K562 (cell line): ENCODE measurements at regions not wholly inside any gene's neighbourhood (a gene's known extent, or its start where the extent isn't known, plus 50 kb on each side); places are given as distances from the start of the nearest gene placed in this dataset.

Source experiments
- ATF7 ChIP-seq: fragments of 450-650 bp; IDR thresholded peaks from 2 replicates; pipeline ENCODE4 v1.7.1; 2014; ENCODE audit warnings: mild to moderate bottlenecking, moderate library complexity
- BCL6 ChIP-seq: fragments of 250-450 bp; sonication (Bioruptor Pico); IDR thresholded peaks from 2 replicates; pipeline ENCODE4 v1.4.0; 2020
- BDP1 ChIP-seq: IDR thresholded peaks from 3 replicates; pipeline ENCODE4 v1.6.1; 2011; ENCODE audit not compliant: insufficient read length, insufficient read depth
- CHD2 ChIP-seq: IDR thresholded peaks from 2 replicates; pipeline ENCODE4 v1.6.1; 2011; ENCODE audit warnings: low read depth, low read length
- ELF1 ChIP-seq: fragments of 200-800 bp; sonication (Bioruptor generic); IDR thresholded peaks from 2 replicates; pipeline ENCODE4 v1.6.1; 2016; ENCODE audit warnings: missing genetic modification characterization, missing compliant biosample characterization
- ILK ChIP-seq: fragments of 450-650 bp; IDR thresholded peaks from 2 replicates; pipeline ENCODE4 v1.6.1; 2016; ENCODE audit warnings: missing genetic modification characterization, low read depth, mild to moderate bottlenecking, missing compliant biosample characterization, moderate library complexity, borderline replicate concordance
- JUN ChIP-seq, 2 experiments: sonication (generic) in 1 of 2; formaldehyde crosslinking in 1 of 2; IDR thresholded peaks; 2 replicates each; pipeline versions ENCODE4 v1.6.1 to v1.8.0; 2012 to 2022; ENCODE audit warnings: borderline replicate concordance in 2 of 2, mild to moderate bottlenecking in 2 of 2, improper control_type of control experiment in 1 of 2, low read depth in 1 of 2, low read length in 1 of 2, missing genetic modification reagents in 1 of 2
- JUND ChIP-seq, 2 experiments: IDR thresholded peaks; 2 replicates in 1 of 2; 3 replicates in 1 of 2; pipeline ENCODE4 v1.6.1; 2011; ENCODE audit warnings: borderline replicate concordance in 2 of 2, low read depth in 2 of 2, low read length in 2 of 2, improper control_type of control experiment in 1 of 2, missing biosample characterization in 1 of 2, missing genetic modification characterization in 1 of 2, missing genetic modification reagents in 1 of 2
- KHSRP ChIP-seq: fragments of 450-650 bp; IDR thresholded peaks from 2 replicates; pipeline ENCODE4 v1.6.1; 2017
- KLF10 ChIP-seq: fragments of 250-450 bp; sonication (Bioruptor Pico); IDR thresholded peaks from 2 replicates; pipeline ENCODE4 v1.6.1; 2021; ENCODE audit warnings: matching md5 sums
- KLF6 ChIP-seq: fragments of 250-450 bp; sonication (Bioruptor Pico); IDR thresholded peaks from 2 replicates; pipeline ENCODE4 v1.4.0; 2020; ENCODE audit warnings: mild to moderate bottlenecking, moderate library complexity, borderline replicate concordance
- MEF2A ChIP-seq: IDR thresholded peaks from 2 replicates; pipeline ENCODE4 v1.6.1; 2011; ENCODE audit warnings: low read depth, mild to moderate bottlenecking, low read length, moderate library complexity; ENCODE audit not compliant: control insufficient read depth
- NBN ChIP-seq: fragments of 450-650 bp; IDR thresholded peaks from 2 replicates; pipeline ENCODE4 v1.6.1; 2016; ENCODE audit warnings: low read depth, mild to moderate bottlenecking
- NR2C2 ChIP-seq, 2 experiments: fragments of 200-800 bp in 1 of 2; sonication (Bioruptor generic) in 1 of 2; sonication (generic) in 1 of 2; formaldehyde crosslinking in 1 of 2; IDR thresholded peaks; 2 replicates each; pipeline versions ENCODE4 v1.6.1 to v1.8.0; 2016 to 2022; ENCODE audit warnings: mild to moderate bottlenecking in 1 of 2, missing compliant biosample characterization in 1 of 2, missing genetic modification characterization in 1 of 2, missing genetic modification reagents in 1 of 2
- PHB ChIP-seq: fragments of 250-450 bp; sonication (Bioruptor Pico); IDR thresholded peaks from 2 replicates; pipeline ENCODE4 v1.5.0; 2021
- SMAD1 ChIP-seq: fragments of 150-350 bp; IDR thresholded peaks from 2 replicates; pipeline ENCODE4 v1.6.1; 2014; ENCODE audit warnings: low read length, low read depth; ENCODE audit not compliant: partially characterized antibody
- STAT5B ChIP-seq: fragments of 250-450 bp; sonication (Bioruptor Pico); IDR thresholded peaks from 2 replicates; pipeline ENCODE4 v1.8.0; 2021; ENCODE audit warnings: mild to moderate bottlenecking, inconsistent platforms
- ZNF561 ChIP-seq: fragments of 450-650 bp; formaldehyde crosslinking; conservative IDR thresholded peaks from 2 replicates; pipeline ENCODE4 v1.4.0; 2020; ENCODE audit warnings: mild to moderate bottlenecking, moderate library complexity
- TF ChIP-seq, protein P1 (sequence below): fragments of 200-800 bp; sonication (Bioruptor generic); IDR thresholded peaks from 2 replicates; pipeline ENCODE4 v1.6.1; 2016; ENCODE audit warnings: missing genetic modification characterization, missing compliant biosample characterization
- TF ChIP-seq, protein P2 (sequence below): sonication (generic); formaldehyde crosslinking; IDR thresholded peaks from 2 replicates; pipeline ENCODE4 v1.8.0; 2022; ENCODE audit warnings: missing genetic modification reagents, mild to moderate bottlenecking, borderline replicate concordance
- TF ChIP-seq, protein P3 (sequence below): fragments of 250-450 bp; sonication (Bioruptor Pico); IDR thresholded peaks from 2 replicates; pipeline ENCODE4 v1.8.0; 2022; ENCODE audit warnings: moderate library complexity, mild to moderate bottlenecking, inconsistent platforms

DNA sequence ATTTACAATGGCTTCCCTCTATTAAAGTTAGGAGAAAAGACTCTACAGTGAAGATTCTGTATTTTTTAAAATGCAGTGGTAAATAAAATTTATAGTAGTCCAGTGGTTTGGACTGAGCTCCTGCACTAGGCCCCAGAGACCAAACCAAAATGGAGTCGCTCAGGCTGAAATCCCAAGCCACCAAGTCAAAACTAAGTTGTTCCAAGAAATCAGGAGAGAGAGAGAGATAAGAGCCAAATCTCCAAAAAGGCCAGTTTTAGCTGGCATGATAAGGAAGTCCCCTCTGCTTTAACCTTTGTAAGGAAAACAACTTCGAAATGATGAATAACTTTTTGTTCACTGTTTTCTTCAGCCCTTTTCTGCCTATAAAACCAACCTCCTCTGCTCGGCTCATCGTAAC, 265.9 kb upstream of the KLF14 start (continued):
- TF ChIP-seq JUN (IDR thresholded peaks at IDR 0.05; ENCODE audit: borderline replicate concordance, low read depth, low read length) (no peak), JUN (CRISPR knock-in tag; IDR thresholded peaks at IDR 0.05; ENCODE audit: borderline replicate concordance) (no peak), ILK (tag) (no peak), KLF10 (CRISPR knock-in tag) (no peak), BDP1 (no peak), BCL6 (no peak), STAT5B (CRISPR knock-in tag) (no peak), ELF1 (tag) (no peak), ZNF561 (CRISPR knock-in tag) (no peak), SMAD1 (no peak), NBN (no peak), ATF7 (no peak), MEF2A (no peak), PHB (no peak), NR2C2 (CRISPR knock-in tag; IDR thresholded peaks at IDR 0.05) (no peak), NR2C2 (tag; IDR thresholded peaks at IDR 0.05) (peak; percentile 21; the same call in 1 of the 2 replicates), KLF6 (CRISPR knock-in tag) (peak; percentile 78; the same call in 1 of the 2 replicates), KHSRP (no peak), JUND (IDR thresholded peaks at IDR 0.05; ENCODE audit: borderline replicate concordance, low read depth, low read length) (no peak), JUND (tag; IDR thresholded peaks at IDR 0.05; ENCODE audit: borderline replicate concordance, low read depth, low read length) (peak; percentile 53; the same call in 1 of the 3 replicates), CHD2 (no peak)
- TF ChIP-seq, protein P1, sequence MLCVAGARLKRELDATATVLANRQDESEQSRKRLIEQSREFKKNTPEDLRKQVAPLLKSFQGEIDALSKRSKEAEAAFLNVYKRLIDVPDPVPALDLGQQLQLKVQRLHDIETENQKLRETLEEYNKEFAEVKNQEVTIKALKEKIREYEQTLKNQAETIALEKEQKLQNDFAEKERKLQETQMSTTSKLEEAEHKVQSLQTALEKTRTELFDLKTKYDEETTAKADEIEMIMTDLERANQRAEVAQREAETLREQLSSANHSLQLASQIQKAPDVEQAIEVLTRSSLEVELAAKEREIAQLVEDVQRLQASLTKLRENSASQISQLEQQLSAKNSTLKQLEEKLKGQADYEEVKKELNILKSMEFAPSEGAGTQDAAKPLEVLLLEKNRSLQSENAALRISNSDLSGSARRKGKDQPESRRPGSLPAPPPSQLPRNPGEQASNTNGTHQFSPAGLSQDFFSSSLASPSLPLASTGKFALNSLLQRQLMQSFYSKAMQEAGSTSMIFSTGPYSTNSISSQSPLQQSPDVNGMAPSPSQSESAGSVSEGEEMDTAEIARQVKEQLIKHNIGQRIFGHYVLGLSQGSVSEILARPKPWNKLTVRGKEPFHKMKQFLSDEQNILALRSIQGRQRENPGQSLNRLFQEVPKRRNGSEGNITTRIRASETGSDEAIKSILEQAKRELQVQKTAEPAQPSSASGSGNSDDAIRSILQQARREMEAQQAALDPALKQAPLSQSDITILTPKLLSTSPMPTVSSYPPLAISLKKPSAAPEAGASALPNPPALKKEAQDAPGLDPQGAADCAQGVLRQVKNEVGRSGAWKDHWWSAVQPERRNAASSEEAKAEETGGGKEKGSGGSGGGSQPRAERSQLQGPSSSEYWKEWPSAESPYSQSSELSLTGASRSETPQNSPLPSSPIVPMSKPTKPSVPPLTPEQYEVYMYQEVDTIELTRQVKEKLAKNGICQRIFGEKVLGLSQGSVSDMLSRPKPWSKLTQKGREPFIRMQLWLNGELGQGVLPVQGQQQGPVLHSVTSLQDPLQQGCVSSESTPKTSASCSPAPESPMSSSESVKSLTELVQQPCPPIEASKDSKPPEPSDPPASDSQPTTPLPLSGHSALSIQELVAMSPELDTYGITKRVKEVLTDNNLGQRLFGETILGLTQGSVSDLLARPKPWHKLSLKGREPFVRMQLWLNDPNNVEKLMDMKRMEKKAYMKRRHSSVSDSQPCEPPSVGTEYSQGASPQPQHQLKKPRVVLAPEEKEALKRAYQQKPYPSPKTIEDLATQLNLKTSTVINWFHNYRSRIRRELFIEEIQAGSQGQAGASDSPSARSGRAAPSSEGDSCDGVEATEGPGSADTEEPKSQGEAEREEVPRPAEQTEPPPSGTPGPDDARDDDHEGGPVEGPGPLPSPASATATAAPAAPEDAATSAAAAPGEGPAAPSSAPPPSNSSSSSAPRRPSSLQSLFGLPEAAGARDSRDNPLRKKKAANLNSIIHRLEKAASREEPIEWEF = peak; percentile 65; the same call in 1 of the 2 replicates
- TF ChIP-seq, protein P2, sequence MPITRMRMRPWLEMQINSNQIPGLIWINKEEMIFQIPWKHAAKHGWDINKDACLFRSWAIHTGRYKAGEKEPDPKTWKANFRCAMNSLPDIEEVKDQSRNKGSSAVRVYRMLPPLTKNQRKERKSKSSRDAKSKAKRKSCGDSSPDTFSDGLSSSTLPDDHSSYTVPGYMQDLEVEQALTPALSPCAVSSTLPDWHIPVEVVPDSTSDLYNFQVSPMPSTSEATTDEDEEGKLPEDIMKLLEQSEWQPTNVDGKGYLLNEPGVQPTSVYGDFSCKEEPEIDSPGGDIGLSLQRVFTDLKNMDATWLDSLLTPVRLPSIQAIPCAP (CRISPR knock-in tag) = no peak
- TF ChIP-seq, protein P3, sequence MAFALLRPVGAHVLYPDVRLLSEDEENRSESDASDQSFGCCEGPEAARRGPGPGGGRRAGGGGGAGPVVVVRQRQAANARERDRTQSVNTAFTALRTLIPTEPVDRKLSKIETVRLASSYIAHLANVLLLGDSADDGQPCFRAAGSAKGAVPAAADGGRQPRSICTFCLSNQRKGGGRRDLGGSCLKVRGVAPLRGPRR (CRISPR knock-in tag) = no peak
